SH-SY5Y (cell line): ENCODE measurements at regions not wholly inside any gene's neighbourhood (a gene's known extent, or its start where the extent isn't known, plus 50 kb on each side); places are given as distances from the start of the nearest gene placed in this dataset.

Experiments used
- GATA2 ChIP-seq: IDR thresholded peaks from 2 replicates; pipeline ENCODE4 v1.6.1; 2011; ENCODE audit warnings: mild to moderate bottlenecking, low read depth, low read length
- GATA3 ChIP-seq: IDR thresholded peaks from 2 replicates; pipeline ENCODE4 v1.6.1; 2011; ENCODE audit warnings: low read depth, mild to moderate bottlenecking, low read length, moderate library complexity

DNA sequence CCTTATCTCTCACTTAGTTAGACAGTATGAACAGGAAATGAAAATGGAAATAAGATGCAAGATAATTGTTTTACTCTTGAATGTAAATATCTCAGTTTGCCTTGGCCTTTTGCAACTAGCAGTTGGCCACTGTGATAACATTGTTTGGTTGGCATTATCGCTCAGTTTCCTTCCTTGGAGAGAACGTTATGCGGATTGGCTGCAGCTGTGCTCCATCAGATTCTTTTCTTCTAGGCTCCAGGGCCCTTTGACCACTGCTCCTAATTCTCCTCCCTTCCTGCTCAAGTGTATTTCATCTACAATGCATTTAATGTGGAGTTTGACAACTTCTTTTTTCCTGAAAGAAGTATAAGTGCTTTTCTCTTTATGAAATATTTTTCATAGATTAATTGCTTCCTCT lies 284.2 kb downstream of the ADAMTS20 start:
- TF ChIP-seq GATA3 (no peak), GATA2 (no peak)
